ENCODE measurements at regions not wholly inside any gene's neighbourhood (a gene's known extent, or its start where the extent isn't known, plus 50 kb on each side); places are given as distances from the start of the nearest gene placed in this dataset.

DNA sequence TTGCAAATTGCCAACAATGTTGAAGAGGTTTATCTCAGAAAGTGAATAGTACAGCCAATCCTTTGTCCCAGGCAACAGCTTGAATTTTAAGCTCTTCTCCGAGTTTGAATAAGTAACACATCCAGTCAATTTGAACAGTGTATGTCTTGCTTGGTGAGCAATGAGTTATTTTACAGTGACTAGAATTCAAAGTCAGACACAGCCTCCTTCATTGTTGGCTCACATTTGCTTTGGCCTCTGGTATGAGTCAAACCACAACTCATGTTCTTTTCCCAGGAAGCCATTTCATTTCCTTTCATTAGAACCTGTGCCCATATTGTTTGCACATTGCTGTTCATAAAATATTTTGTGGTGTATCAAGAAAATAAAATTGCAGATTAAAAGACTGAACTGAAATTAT, 622.0 kb upstream of the DAB2 start:
- Histone ChIP-seq H3K27me3 (replicated peaks; ENCODE audit: insufficient read depth, low read depth, low read length, poor library complexity) (no peaks in the 10 kb centered on the region), H3K4me1 (ENCODE audit: insufficient read depth, low read length, poor library complexity, severe bottlenecking) (no peaks in the 10 kb centered on the region), H3K27ac (ENCODE audit: low read depth, low read length, poor library complexity, severe bottlenecking) (no peak overlapping the region), H3K4me3 (ENCODE audit: low read depth, low read length, poor library complexity, severe bottlenecking) (no peak overlapping the region), H3K9me3 (ENCODE audit: low read depth, low read length, poor library complexity, severe bottlenecking) (no peaks in the 10 kb centered on the region), H3K36me3 (ENCODE audit: insufficient read depth, low read length, poor library complexity, severe bottlenecking) (no peaks in the 10 kb centered on the region)
- CTCF ChIA-PET, result no interaction called here
- DNase-seq (ENCODE audit: low spot score), result no peak
- TF ChIP-seq, protein P1, sequence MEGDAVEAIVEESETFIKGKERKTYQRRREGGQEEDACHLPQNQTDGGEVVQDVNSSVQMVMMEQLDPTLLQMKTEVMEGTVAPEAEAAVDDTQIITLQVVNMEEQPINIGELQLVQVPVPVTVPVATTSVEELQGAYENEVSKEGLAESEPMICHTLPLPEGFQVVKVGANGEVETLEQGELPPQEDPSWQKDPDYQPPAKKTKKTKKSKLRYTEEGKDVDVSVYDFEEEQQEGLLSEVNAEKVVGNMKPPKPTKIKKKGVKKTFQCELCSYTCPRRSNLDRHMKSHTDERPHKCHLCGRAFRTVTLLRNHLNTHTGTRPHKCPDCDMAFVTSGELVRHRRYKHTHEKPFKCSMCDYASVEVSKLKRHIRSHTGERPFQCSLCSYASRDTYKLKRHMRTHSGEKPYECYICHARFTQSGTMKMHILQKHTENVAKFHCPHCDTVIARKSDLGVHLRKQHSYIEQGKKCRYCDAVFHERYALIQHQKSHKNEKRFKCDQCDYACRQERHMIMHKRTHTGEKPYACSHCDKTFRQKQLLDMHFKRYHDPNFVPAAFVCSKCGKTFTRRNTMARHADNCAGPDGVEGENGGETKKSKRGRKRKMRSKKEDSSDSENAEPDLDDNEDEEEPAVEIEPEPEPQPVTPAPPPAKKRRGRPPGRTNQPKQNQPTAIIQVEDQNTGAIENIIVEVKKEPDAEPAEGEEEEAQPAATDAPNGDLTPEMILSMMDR (conservative IDR thresholded peaks at IDR 0.05; ENCODE audit: low read depth, low read length), result no peak
- no peak for TF ChIP-seq EZH2 (IDR thresholded peaks at IDR 0.05; ENCODE audit: borderline replicate concordance, low read depth, low read length, poor library complexity, severe bottlenecking)
- intact Hi-C loops (cut with micrococcal nuclease; ENCODE audit: unreplicated experiment), result no loop called here
- BruUV-seq (replicated peaks), result no TSS peak
- POLR2A ChIA-PET (ENCODE audit: low non-redundant PET), result no interaction called here

DNA sequence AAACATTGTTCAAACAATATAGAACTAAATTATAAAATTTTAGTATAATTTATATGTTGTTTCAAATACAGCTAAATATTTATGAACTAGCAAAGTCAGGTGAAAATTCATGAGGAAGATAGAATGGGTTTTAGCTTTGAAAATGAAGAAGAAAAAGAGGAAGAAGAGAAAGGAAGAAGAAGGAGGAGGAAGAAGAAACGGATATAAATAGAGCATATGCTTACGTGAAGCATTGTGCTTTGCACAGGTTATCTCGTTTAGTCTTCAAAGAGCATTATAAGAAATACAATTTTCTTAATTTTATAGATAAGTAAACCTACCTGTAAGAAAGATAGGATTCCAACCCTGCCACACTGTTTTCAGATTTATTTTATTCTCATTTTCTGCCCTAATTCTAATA, 620.6 kb upstream of the DAB2 start:
- intact Hi-C loops (cut with micrococcal nuclease; ENCODE audit: unreplicated experiment), result no loop called here
- POLR2A ChIA-PET (ENCODE audit: low non-redundant PET), result interaction anchor here (0.8 kb wide), 1 partner anchor 184 kb away, joined by 14 read pairs; no protein-coding TSS in a partner anchor
- BruUV-seq (replicated peaks), result no TSS peak

DNA sequence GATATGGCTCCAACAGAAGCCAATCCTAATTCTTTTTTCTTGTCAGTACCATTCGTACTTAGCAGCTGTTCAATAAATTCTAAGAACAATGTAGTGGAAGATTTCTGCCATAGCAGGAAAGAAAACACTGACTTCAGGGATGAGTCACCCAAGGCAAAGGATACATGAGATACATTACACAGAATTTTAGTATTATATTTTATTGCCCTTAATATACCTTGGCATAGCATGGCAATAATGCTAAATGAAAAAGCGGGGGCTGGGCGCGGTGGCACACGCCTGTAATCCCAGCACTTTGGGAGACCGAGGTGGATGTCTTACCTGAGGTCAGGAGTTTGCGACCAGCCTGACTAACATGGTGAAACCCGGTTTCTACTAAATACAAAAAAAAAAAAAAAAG, 619.1 kb upstream of the DAB2 start:
- intact Hi-C loops (cut with micrococcal nuclease; ENCODE audit: unreplicated experiment), result no loop called here
- Histone ChIP-seq H3K27me3 (replicated peaks; ENCODE audit: insufficient read depth, low read depth, low read length, poor library complexity) (no peaks in the 10 kb centered on the region), H3K27ac (ENCODE audit: low read depth, low read length, poor library complexity, severe bottlenecking) (no peak overlapping the region), H3K4me1 (ENCODE audit: insufficient read depth, low read length, poor library complexity, severe bottlenecking) (no peaks in the 10 kb centered on the region), H3K9me3 (ENCODE audit: low read depth, low read length, poor library complexity, severe bottlenecking) (no peaks in the 10 kb centered on the region), H3K4me3 (ENCODE audit: low read depth, low read length, poor library complexity, severe bottlenecking) (no peak overlapping the region), H3K36me3 (ENCODE audit: insufficient read depth, low read length, poor library complexity, severe bottlenecking) (no peaks in the 10 kb centered on the region)
- TF ChIP-seq, protein P1 (conservative IDR thresholded peaks at IDR 0.05; ENCODE audit: low read depth, low read length), result no peak
- no peak for TF ChIP-seq EZH2 (IDR thresholded peaks at IDR 0.05; ENCODE audit: borderline replicate concordance, low read depth, low read length, poor library complexity, severe bottlenecking)
- CTCF ChIA-PET, result no interaction called here
- no peak for DNase-seq (ENCODE audit: low spot score)
- no TSS peak for BruUV-seq (replicated peaks)
- POLR2A ChIA-PET (ENCODE audit: low non-redundant PET), result no interaction called here

More for the DNA sequence above, 620.6 kb upstream of the DAB2 start:
- Histone ChIP-seq H3K4me3 (ENCODE audit: low read depth, low read length, poor library complexity, severe bottlenecking) (no peak overlapping the region), H3K9me3 (ENCODE audit: low read depth, low read length, poor library complexity, severe bottlenecking) (no peaks in the 10 kb centered on the region), H3K36me3 (ENCODE audit: insufficient read depth, low read length, poor library complexity, severe bottlenecking) (no peaks in the 10 kb centered on the region), H3K27me3 (replicated peaks; ENCODE audit: insufficient read depth, low read depth, low read length, poor library complexity) (no peaks in the 10 kb centered on the region), H3K27ac (ENCODE audit: low read depth, low read length, poor library complexity, severe bottlenecking) (no peak overlapping the region), H3K4me1 (ENCODE audit: insufficient read depth, low read length, poor library complexity, severe bottlenecking) (no peaks in the 10 kb centered on the region)
- no peak for TF ChIP-seq EZH2 (IDR thresholded peaks at IDR 0.05; ENCODE audit: borderline replicate concordance, low read depth, low read length, poor library complexity, severe bottlenecking)
- TF ChIP-seq, protein P1 (conservative IDR thresholded peaks at IDR 0.05; ENCODE audit: low read depth, low read length), result no peak
- CTCF ChIA-PET, result interaction anchor here (0.7 kb wide), 1 partner anchor 96 kb away, joined by 5 read pairs; no protein-coding TSS in a partner anchor
- DNase-seq (ENCODE audit: low spot score), result no peak

Data from A673 (cell line).